HEK293 (cell line): ENCODE measurements at regions not wholly inside any gene's neighbourhood (a gene's known extent, or its start where the extent isn't known, plus 50 kb on each side); places are given as distances from the start of the nearest gene placed in this dataset.
"Not testable (repeated sequence)": the region's sequence is repeated elsewhere in the genome, so short reads cannot be mapped to it uniquely, and the experiment has no call there.

Experiments used
- CTCF ChIA-PET: fragments of 350-600 bp; formaldehyde crosslinking; extraction: SDS; loops from one replicate; lab custom pipeline; 2021; ENCODE audit warnings: antibody characterized with exemption; lab: Yijun Ruan, JAX
- POLR2A ChIA-PET: fragments of 300-600 bp; formaldehyde crosslinking; extraction: SDS; loops from one replicate; lab custom pipeline; 2020; ENCODE audit warnings: antibody characterized with exemption, inconsistent platforms; lab: Yijun Ruan, JAX
- H3K27ac ChIP-seq: fragments of 200-500 bp; sonication (Bioruptor generic); 2 replicates; pipeline ENCODE4 v1.5.1; 2014; ENCODE audit warnings: low read depth, low read length, control low read depth, inconsistent platforms; ENCODE audit errors: extremely low read depth
- H3K36me3 ChIP-seq, 2 experiments: fragments of 200-500 bp in 1 of 2; sonication (Bioruptor generic) in 1 of 2; 1 replicate in 1 of 2; 2 replicates in 1 of 2; pipeline ENCODE4 v1.5.1; 2014 to 2017; ENCODE audit warnings: inconsistent platforms in 2 of 2, low read length in 2 of 2; ENCODE audit not compliant: control insufficient read depth in 2 of 2, insufficient read depth in 1 of 2
- H3K4me1 ChIP-seq: fragments of 200-500 bp; sonication (Bioruptor generic); 2 replicates; pipeline ENCODE4 v1.5.1; 2014; ENCODE audit warnings: mild to moderate bottlenecking, low read length, inconsistent platforms; ENCODE audit not compliant: control insufficient read depth, insufficient read depth
- H3K4me3 ChIP-seq: 2 replicates; pipeline ENCODE4 v1.5.1; 2011; ENCODE audit warnings: low read depth, mild to moderate bottlenecking, control low read depth, low read length, moderate library complexity
- H3K9me3 ChIP-seq: fragments of 200-500 bp; sonication (Bioruptor generic); 2 replicates; pipeline ENCODE4 v1.5.1; 2014; ENCODE audit warnings: low read depth, low read length, inconsistent platforms; ENCODE audit not compliant: control insufficient read depth, insufficient read depth
- GLI2 ChIP-seq: fragments of 450-650 bp; formaldehyde crosslinking; IDR thresholded peaks from 2 replicates; pipeline ENCODE4; 2017; ENCODE audit warnings: missing biosample characterization, missing genetic modification characterization, low read depth, borderline replicate concordance
- OVOL3 ChIP-seq: fragments of 450-650 bp; formaldehyde crosslinking; IDR thresholded peaks from 2 replicates; pipeline ENCODE4 v1.5.1; 2016; ENCODE audit warnings: missing biosample characterization, missing genetic modification characterization
- SCRT1 ChIP-seq: fragments of 450-650 bp; formaldehyde crosslinking; IDR thresholded peaks from 2 replicates; pipeline ENCODE4 v1.5.1; 2016; ENCODE audit warnings: missing biosample characterization, missing genetic modification characterization, borderline replicate concordance
- ZBTB11 ChIP-seq: fragments of 450-650 bp; formaldehyde crosslinking; conservative IDR thresholded peaks from 2 replicates; pipeline ENCODE4 v1.5.1; 2016; ENCODE audit warnings: low read depth, missing biosample characterization, missing genetic modification characterization
- ZBTB21 ChIP-seq: fragments of 450-650 bp; formaldehyde crosslinking; IDR thresholded peaks from 2 replicates; pipeline ENCODE4 v1.5.1; 2017; ENCODE audit warnings: missing biosample characterization, missing genetic modification characterization
- ZFP3 ChIP-seq: fragments of 450-650 bp; formaldehyde crosslinking; IDR thresholded peaks from 2 replicates; pipeline ENCODE4 v1.5.1; 2016; ENCODE audit warnings: low read depth, missing biosample characterization, missing genetic modification characterization
- ZFP37 ChIP-seq: fragments of 450-650 bp; formaldehyde crosslinking; IDR thresholded peaks from 2 replicates; pipeline ENCODE4 v1.5.1; 2016; ENCODE audit warnings: missing biosample characterization, missing genetic modification characterization
- ZNF132 ChIP-seq: fragments of 450-650 bp; formaldehyde crosslinking; IDR thresholded peaks from 2 replicates; pipeline ENCODE4 v1.5.1; 2017; ENCODE audit warnings: missing biosample characterization, missing genetic modification characterization, borderline replicate concordance
- ZNF138 ChIP-seq: fragments of 450-650 bp; formaldehyde crosslinking; IDR thresholded peaks from 2 replicates; pipeline ENCODE4 v1.5.1; 2016; ENCODE audit warnings: missing biosample characterization, missing genetic modification characterization, borderline replicate concordance
- ZNF324 ChIP-seq: fragments of 450-650 bp; formaldehyde crosslinking; IDR thresholded peaks from 2 replicates; pipeline ENCODE4 v1.5.1; 2016; ENCODE audit warnings: missing biosample characterization, missing genetic modification characterization
- ZNF555 ChIP-seq: fragments of 450-650 bp; formaldehyde crosslinking; conservative IDR thresholded peaks from 2 replicates; pipeline ENCODE4 v1.5.1; 2017; ENCODE audit warnings: missing biosample characterization, mild to moderate bottlenecking, missing genetic modification characterization, inconsistent platforms
- ZNF626 ChIP-seq: fragments of 450-650 bp; sonication (Bioruptor Pico); formaldehyde crosslinking; IDR thresholded peaks from 2 replicates; pipeline ENCODE4 v1.5.1; 2018; ENCODE audit warnings: missing biosample characterization, missing genetic modification characterization, inconsistent platforms
- ZNF670 ChIP-seq: fragments of 450-650 bp; formaldehyde crosslinking; IDR thresholded peaks from 2 replicates; pipeline ENCODE4 v1.5.1; 2016; ENCODE audit warnings: missing biosample characterization, missing genetic modification characterization, low read depth
- ZNF776 ChIP-seq: fragments of 450-650 bp; formaldehyde crosslinking; IDR thresholded peaks from 2 replicates; pipeline ENCODE4 v1.5.0; 2017; ENCODE audit warnings: missing biosample characterization, missing genetic modification characterization, borderline replicate concordance
- ZNF777 ChIP-seq: fragments of 450-650 bp; formaldehyde crosslinking; IDR thresholded peaks from 2 replicates; pipeline ENCODE4 v1.5.1; 2017; ENCODE audit warnings: missing biosample characterization, missing genetic modification characterization, borderline replicate concordance
- TF ChIP-seq, protein P1 (sequence below): fragments of 450-650 bp; formaldehyde crosslinking; IDR thresholded peaks from 2 replicates; pipeline ENCODE4 v1.5.1; 2016; ENCODE audit warnings: missing biosample characterization, missing genetic modification characterization

- TF ChIP-seq SCRT1 (no peak), ZNF138 (tag by site-specific recombination) (no peak)
Observed at GRCh38 chr10:131556061-131556896, 244.8 kb upstream of the TCERG1L start (continued).

GRCh38 chr10:131556897-131557495, 245.5 kb upstream of the TCERG1L start:
- Histone ChIP-seq H3K4me3 (no peak overlapping the region), H3K4me1 (no peaks in the 10 kb centered on the region), H3K27ac (no peak overlapping the region), H3K36me3 (no peaks in the 10 kb centered on the region), H3K9me3 (no peaks in the 10 kb centered on the region)
- CTCF ChIA-PET = interaction anchor here (0.6 kb wide), 1 partner anchor 276 kb away, joined by 4 read pairs; no protein-coding TSS in a partner anchor
- POLR2A ChIA-PET = no interaction called here
- TF ChIP-seq ZNF776 (tag by site-specific recombination) (no peak), ZNF626 (no peak), ZBTB21 (tag by site-specific recombination) (no peak), ZNF555 (tag by site-specific recombination) (no peak), ZBTB11 (tag by site-specific recombination) (no peak), GLI2 (tag by site-specific recombination) (no peak), ZNF324 (no peak), ZNF670 (no peak), ZNF132 (tag by site-specific recombination) (no peak), ZNF777 (tag by site-specific recombination) (no peak), OVOL3 (tag by site-specific recombination) (no peak), ZFP37 (tag by site-specific recombination) (no peak), ZFP3 (no peak)
- TF ChIP-seq, protein P1, sequence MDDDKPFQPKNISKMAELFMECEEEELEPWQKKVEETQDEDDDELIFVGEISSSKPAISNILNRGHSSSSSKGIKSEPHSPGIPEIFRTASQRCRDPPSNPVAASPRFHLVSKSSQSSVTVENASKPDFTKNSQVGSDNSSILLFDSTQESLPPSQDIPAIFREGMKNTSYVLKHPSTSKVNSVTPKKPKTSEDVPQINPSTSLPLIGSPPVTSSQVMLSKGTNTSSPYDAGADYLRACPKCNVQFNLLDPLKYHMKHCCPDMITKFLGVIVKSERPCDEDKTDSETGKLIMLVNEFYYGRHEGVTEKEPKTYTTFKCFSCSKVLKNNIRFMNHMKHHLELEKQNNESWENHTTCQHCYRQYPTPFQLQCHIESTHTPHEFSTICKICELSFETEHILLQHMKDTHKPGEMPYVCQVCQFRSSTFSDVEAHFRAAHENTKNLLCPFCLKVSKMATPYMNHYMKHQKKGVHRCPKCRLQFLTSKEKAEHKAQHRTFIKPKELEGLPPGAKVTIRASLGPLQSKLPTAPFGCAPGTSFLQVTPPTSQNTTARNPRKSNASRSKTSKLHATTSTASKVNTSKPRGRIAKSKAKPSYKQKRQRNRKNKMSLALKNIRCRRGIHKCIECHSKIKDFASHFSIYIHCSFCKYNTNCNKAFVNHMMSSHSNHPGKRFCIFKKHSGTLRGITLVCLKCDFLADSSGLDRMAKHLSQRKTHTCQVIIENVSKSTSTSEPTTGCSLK (tag by site-specific recombination) = no peak

GRCh38 chr10:131557956-131558355, 246.4 kb upstream of the TCERG1L start:
- H3K9me3 ChIP-seq, POLR2A ChIA-PET, H3K36me3 ChIP-seq, H3K4me1 ChIP-seq, H3K27ac ChIP-seq, H3K4me3 ChIP-seq: not testable (repeated sequence)
- CTCF ChIA-PET = interaction anchor here (0.6 kb wide), 1 partner anchor 275 kb away, joined by 4 read pairs; no protein-coding TSS in a partner anchor
